Hypothalamus (tissue), 51 donors: ENCODE measurements at regions not wholly inside any gene's neighbourhood (a gene's known extent, or its start where the extent isn't known, plus 50 kb on each side); places are given as distances from the start of the nearest gene placed in this dataset.

ENCODE experiments used
- DNase-seq, 51 donors: peaks; one replicate each; lab custom pipeline; 2025; lab: John Stamatoyannopoulos, UW

GRCh38 chr3:73681610-73682009, 56.9 kb upstream of the PDZRN3 start:
- no peak for DNase-seq

- no peak for DNase-seq
Measured at GRCh38 chr3:73681198-73681597, 56.5 kb upstream of the PDZRN3 start.

GRCh38 chr3:73680391-73681095, 55.8 kb upstream of the PDZRN3 start:
- DNase-seq: no peak

DNA sequence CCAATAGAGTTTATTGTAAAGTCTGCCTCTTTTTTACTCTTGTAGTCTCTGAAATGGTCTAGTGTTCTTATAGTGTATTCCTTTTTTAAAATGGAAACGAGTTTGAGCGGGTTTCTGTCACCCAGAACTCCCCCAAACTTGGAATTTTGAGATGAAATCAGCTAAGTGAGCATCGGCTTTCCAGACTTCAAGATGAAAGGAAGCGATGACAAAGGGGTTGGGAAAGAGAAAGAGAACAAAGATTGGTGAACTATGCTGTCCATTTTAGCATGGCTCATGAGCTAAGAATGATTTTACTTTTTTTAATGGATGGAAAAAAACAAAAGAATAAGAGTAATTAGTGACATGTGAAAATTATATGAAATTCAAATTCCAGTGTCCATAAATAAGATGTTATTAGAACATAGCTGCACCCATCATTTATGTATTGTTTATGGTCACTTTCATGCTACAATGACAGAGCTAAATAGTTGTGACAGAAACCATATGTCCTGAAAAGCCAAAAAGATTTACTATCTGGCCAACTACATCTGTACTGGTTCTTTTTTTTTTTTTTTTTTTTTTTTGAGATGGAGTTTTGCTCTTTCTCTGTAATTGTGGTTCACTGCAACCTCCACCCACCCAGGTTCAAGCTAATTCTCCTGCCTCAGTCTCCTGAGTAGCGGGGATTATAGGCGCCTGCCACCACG, 52.7 kb upstream of the PDZRN3 start:
- no peak for DNase-seq
